H1 (cell line): ENCODE measurements at regions not wholly inside any gene's neighbourhood (a gene's known extent, or its start where the extent isn't known, plus 50 kb on each side); places are given as distances from the start of the nearest gene placed in this dataset.

Experiments used
- SIN3A ChIP-seq, 2 experiments: IDR thresholded peaks in 1 of 2; conservative IDR thresholded peaks in 1 of 2; 2 replicates each; pipeline ENCODE4 v1.6.1; 2011 to 2012; ENCODE audit warnings: low read length in 2 of 2, improper control_type of control experiment in 1 of 2, low read depth in 1 of 2, mild to moderate bottlenecking in 1 of 2

DNA sequence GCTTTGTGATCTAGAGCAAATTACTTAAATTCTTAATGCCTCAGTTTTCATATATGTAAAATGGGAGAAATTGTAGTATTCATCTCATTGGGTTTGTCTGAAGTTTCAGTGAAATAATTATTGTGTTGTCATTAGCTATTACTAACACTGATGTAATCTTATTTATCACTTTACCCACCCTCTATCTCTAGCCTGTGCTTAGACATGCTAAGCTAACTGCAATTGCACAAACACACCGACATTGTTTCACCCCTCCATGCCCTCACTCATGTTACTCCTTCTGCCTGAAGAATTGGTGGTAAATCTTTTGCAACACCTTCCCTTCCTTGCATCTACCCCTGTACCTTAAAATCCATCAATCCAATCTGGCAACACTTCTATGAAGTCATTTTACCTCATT lies 241.6 kb downstream of the BCAT1 start (continued):
- no peak for TF ChIP-seq SIN3A (conservative IDR thresholded peaks at IDR 0.05 in 1 of 2, IDR thresholded peaks at IDR 0.05 in 1 of 2; ENCODE audit: low read depth in 1 of 2, low read length in 2 of 2)
- TF ChIP-seq, all 59 proteins: peak for 0
